ENCODE measurements at regions not wholly inside any gene's neighbourhood (a gene's known extent, or its start where the extent isn't known, plus 50 kb on each side); places are given as distances from the start of the nearest gene placed in this dataset.
"Not testable (repeated sequence)": the region's sequence is repeated elsewhere in the genome, so short reads cannot be mapped to it uniquely, and the experiment has no call there.

GRCh38 chr12:116430911-116431565, 128.1 kb upstream of the MAP1LC3B2 start:
- no peak for DNase-seq (ENCODE audit: low read depth)

GRCh38 chr12:116431677-116432300, 127.4 kb upstream of the MAP1LC3B2 start:
- DNase-seq (ENCODE audit: low read depth): no peak

- peak; percentile 66 for DNase-seq (ENCODE audit: low read depth)
Measured at GRCh38 chr12:116432314-116432750, 126.8 kb upstream of the MAP1LC3B2 start.

GRCh38 chr12:116433249-116433648, 125.9 kb upstream of the MAP1LC3B2 start:
- peak; percentile 35 for DNase-seq (ENCODE audit: low read depth)

- DNase-seq (ENCODE audit: low read depth): peak; percentile 97
Measured at GRCh38 chr12:116434155-116435011, 124.8 kb upstream of the MAP1LC3B2 start.

GRCh38 chr12:116435984-116436383, 123.2 kb upstream of the MAP1LC3B2 start:
- no peak for DNase-seq (ENCODE audit: low read depth)

GRCh38 chr12:116436561-116437249, 122.5 kb upstream of the MAP1LC3B2 start:
- DNase-seq (ENCODE audit: low read depth): no peak

- DNase-seq (ENCODE audit: low read depth): no peak
Measured at GRCh38 chr12:116441292-116441691, 117.9 kb upstream of the MAP1LC3B2 start.

GRCh38 chr12:116442304-116442703, 116.9 kb upstream of the MAP1LC3B2 start:
- no peak for DNase-seq (ENCODE audit: low read depth)

- peak; percentile 57 for DNase-seq (ENCODE audit: low read depth)
Measured at GRCh38 chr12:116442946-116443345, 116.2 kb upstream of the MAP1LC3B2 start.

- DNase-seq (ENCODE audit: low read depth): no peak
Measured at GRCh38 chr12:116443821-116444589, 115.2 kb upstream of the MAP1LC3B2 start.

- DNase-seq (ENCODE audit: low read depth): no peak
Measured at GRCh38 chr12:116444590-116444943, 114.6 kb upstream of the MAP1LC3B2 start.

- no peak for DNase-seq (ENCODE audit: low read depth)
Measured at GRCh38 chr12:116448165-116448739, 110.9 kb upstream of the MAP1LC3B2 start.

GRCh38 chr12:116450406-116450910, 108.7 kb upstream of the MAP1LC3B2 start:
- DNase-seq (ENCODE audit: low read depth): no peak

GRCh38 chr12:116452975-116453374, 106.2 kb upstream of the MAP1LC3B2 start:
- not testable (repeated sequence) for DNase-seq (ENCODE audit: low read depth)

- no peak for DNase-seq (ENCODE audit: low read depth)
Measured at GRCh38 chr12:116453631-116454030, 105.5 kb upstream of the MAP1LC3B2 start.

GRCh38 chr12:116454076-116454475, 105.1 kb upstream of the MAP1LC3B2 start:
- DNase-seq (ENCODE audit: low read depth): no peak

- DNase-seq (ENCODE audit: low read depth): peak; percentile 99
Measured at GRCh38 chr12:116454950-116455447, 104.2 kb upstream of the MAP1LC3B2 start.

- DNase-seq (ENCODE audit: low read depth): peak; percentile 96
Measured at GRCh38 chr12:116455540-116456329, 103.4 kb upstream of the MAP1LC3B2 start.

Measured in EH (cell line).